Esophagus squamous epithelium (tissue), 5 donors: ENCODE measurements at regions not wholly inside any gene's neighbourhood (a gene's known extent, or its start where the extent isn't known, plus 50 kb on each side); places are given as distances from the start of the nearest gene placed in this dataset.

Source experiments
- DNase-seq: peaks from one replicate; lab custom pipeline; 2025; lab: John Stamatoyannopoulos, UW
- H3K27ac ChIP-seq, 4 donors: fragments of 200-600 bp; sonication (generic); one replicate each; pipeline ENCODE4 v1.5.1; 2016 to 2019; ENCODE audit warnings: mild to moderate bottlenecking in 1 of 4
- H3K27me3 ChIP-seq, 4 donors: fragments of 200-600 bp; sonication (generic); 1 replicate in 3 of 4; 2 replicates in 1 of 4; pipeline versions ENCODE4 v1.5.1 to v1.6.0; 2017 to 2021; ENCODE audit warnings: antibody characterized with exemption in 1 of 4
- H3K36me3 ChIP-seq, 3 donors: fragments of 200-600 bp; sonication (generic); one replicate each; pipeline ENCODE4 v1.5.1; 2016 to 2019
- H3K4me1 ChIP-seq, 3 donors: fragments of 200-600 bp; sonication (generic); one replicate each; pipeline ENCODE4 v1.5.1; 2017 to 2019
- H3K4me3 ChIP-seq, 4 donors: fragments of 200-600 bp; sonication (generic); 1 replicate in 3 of 4; 2 replicates in 1 of 4; pipeline ENCODE4 v1.5.1; 2016 to 2019; ENCODE audit warnings: mild to moderate bottlenecking in 2 of 4, moderate library complexity in 1 of 4
- H3K9me3 ChIP-seq, 3 donors: fragments of 200-600 bp; sonication (generic); one replicate each; pipeline ENCODE4 v1.5.1; 2016 to 2019
- POLR2A ChIP-seq, 4 donors: fragments of 450-650 bp; IDR thresholded peaks; one replicate each; pipeline ENCODE4 v1.6.1; 2017; ENCODE audit warnings: antibody characterized with exemption in 4 of 4, mild to moderate bottlenecking in 4 of 4, moderate library complexity in 3 of 4
- whole genome bisulfite sequencing, 2 donors: methylation state at CpG; one replicate each; pipeline ENCODE4 v1.1.5; 2018; 5-methylcytosine and 5-hydroxymethylcytosine counted together
- intact Hi-C: fragments of 100-400 bp; cut with DNase I; formaldehyde crosslinking; loops from one replicate; pipeline ENCODE4 v1.15.0; 2022
- TF ChIP-seq, protein P1 (sequence below), 6 experiments: fragments of 450-650 bp in 4 of 6; fragments of 200-600 bp in 2 of 6; sonication (generic) in 2 of 6; IDR thresholded peaks; one replicate each; pipeline ENCODE4 v1.5.1; 2016 to 2019; ENCODE audit warnings: antibody characterized with exemption in 6 of 6, mild to moderate bottlenecking in 4 of 6, moderate library complexity in 4 of 6
- donor health status: DM: yes; HTN: yes; CAD: no.

DNA sequence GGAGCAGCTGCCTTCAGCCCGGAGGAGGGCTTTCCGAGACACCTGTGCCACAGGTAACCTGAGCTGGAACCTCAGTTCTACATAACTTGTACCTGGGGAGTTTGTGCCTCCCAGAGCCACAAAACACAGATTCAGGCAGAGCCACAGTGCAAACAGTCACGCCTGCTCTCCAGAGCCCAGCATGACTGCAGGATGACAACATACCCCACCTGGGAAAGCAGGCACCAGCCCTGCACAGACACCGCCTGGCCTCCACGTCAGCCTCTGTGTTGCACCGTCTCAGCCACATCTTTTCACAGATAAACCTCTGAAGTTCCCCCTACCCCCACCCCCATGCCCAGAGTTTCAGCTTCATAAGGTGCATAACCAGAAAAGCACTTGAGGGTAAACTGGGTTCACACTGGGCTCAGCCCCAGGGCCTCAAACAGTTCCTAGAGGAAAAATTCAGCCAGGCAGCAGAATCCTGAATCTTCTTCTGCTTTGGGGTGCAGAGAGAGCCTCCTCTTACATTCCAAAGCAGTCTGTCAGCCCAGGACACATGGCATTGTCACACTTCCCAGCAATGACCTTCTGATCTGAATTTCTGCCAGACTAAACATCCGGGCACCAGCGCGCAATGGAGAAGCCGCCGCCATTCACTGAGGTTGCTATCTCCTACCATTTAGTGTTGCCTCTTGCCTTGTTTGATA lies 229.5 kb downstream of the TOMM20 start:
- intact Hi-C loops, result no loop called here
- Histone ChIP-seq H3K4me1 (peaks cover 0 to 25% (median 14%) of the 10 kb centered on the region in 3 donors), H3K9me3 (no peaks in the 10 kb centered on the region), H3K27me3 (no peaks in the 10 kb centered on the region), H3K27ac (peak overlapping the region in 2 of 4 donors; percentile 4 to 51), H3K36me3 (no peaks in the 10 kb centered on the region), H3K4me3 (no peak overlapping the region)
- DNase-seq, result no peak
- TF ChIP-seq, protein P1, sequence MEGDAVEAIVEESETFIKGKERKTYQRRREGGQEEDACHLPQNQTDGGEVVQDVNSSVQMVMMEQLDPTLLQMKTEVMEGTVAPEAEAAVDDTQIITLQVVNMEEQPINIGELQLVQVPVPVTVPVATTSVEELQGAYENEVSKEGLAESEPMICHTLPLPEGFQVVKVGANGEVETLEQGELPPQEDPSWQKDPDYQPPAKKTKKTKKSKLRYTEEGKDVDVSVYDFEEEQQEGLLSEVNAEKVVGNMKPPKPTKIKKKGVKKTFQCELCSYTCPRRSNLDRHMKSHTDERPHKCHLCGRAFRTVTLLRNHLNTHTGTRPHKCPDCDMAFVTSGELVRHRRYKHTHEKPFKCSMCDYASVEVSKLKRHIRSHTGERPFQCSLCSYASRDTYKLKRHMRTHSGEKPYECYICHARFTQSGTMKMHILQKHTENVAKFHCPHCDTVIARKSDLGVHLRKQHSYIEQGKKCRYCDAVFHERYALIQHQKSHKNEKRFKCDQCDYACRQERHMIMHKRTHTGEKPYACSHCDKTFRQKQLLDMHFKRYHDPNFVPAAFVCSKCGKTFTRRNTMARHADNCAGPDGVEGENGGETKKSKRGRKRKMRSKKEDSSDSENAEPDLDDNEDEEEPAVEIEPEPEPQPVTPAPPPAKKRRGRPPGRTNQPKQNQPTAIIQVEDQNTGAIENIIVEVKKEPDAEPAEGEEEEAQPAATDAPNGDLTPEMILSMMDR (IDR thresholded peaks at IDR 0.05), result no peak
- TF ChIP-seq POLR2A (IDR thresholded peaks at IDR 0.05), result no peak
- WGBS, 2 donors, result 70 to 74% methylated on average over 8 to 9 of the region's 11 CpGs

DNA sequence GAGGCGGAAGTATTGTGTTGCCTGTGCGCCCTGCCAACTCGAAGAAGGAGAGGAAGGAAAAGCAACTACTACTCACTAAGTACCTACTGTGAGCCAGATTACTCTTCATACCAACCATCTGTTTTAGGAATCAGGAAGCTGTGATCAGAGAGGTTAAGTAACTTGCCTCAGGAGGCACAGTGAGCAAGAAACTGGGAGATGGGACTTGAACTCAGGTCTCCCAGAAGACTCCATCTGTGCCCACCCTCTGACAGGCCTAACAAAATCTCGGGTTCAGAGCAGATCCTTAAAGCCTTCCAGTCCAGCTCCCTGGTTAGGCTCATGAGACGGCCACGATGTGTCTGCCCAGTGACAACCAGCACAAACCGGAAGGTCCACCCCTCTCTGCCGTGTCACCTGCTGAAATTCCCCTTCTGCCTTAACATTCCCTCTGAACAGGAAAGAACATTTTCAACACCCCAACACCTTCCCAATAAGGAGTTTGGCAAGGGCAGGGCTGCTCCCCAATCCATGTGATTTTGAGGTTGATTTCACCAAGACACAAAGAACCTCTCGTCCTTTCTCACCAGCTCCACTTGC lies 230.1 kb downstream of the TOMM20 start:
- H3K4me1 ChIP-seq, result peaks cover 0 to 31% (median 20%) of the 10 kb centered on the region in 3 donors
- no peak for TF ChIP-seq POLR2A (IDR thresholded peaks at IDR 0.05)
- TF ChIP-seq, protein P1 (IDR thresholded peaks at IDR 0.05), result no peak
- intact Hi-C loops, result no loop called here
- no peak for DNase-seq
- H3K9me3 ChIP-seq, result no peaks in the 10 kb centered on the region
- H3K36me3 ChIP-seq, result no peaks in the 10 kb centered on the region
- 81 to 85% methylated on average over 9 of the region's 9 CpGs for WGBS, 2 donors
- H3K27me3 ChIP-seq, result no peaks in the 10 kb centered on the region
- no peak overlapping the region for H3K4me3 ChIP-seq
- peak overlapping the region in 2 of 4 donors; percentile 4 to 51 for H3K27ac ChIP-seq

DNA sequence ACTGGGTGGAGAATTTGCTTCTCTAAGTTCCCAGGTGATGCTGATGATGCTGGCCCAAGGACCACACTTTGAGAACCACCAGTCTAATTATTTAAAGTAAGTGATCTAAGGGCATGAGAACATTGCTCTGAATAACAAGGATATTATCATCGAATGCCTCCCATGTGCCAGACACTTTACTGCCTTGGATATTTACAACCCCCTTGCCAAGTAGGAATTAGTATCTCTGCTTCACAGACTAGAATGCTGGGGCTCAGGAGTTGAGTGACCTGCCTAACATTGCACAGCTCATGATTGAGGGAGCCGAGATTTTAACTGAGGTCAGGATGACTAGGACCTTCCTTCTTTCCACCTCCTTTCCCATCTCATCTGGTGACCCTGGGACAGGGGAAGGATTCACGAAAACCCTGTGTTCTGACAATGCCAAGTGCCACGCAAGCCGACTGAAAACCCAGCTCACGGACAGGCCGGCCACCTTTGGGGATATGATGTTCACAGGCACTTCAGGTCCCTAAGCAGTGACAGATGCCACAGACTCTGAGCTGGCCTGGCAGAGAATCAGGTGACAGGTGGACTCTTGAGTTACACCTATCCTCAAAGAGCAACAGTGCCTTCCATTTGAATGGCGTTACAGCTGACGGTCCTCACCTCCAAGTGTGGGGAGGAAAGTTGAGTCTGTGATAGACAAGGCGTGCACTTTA lies 230.7 kb downstream of the TOMM20 start:
- H3K4me1 ChIP-seq, result peaks cover 0 to 35% (median 21%) of the 10 kb centered on the region in 3 donors
- intact Hi-C loops, result no loop called here
- H3K36me3 ChIP-seq, result no peaks in the 10 kb centered on the region
- H3K27me3 ChIP-seq, result no peaks in the 10 kb centered on the region
- 78 to 90% methylated on average over 6 to 8 of the region's 10 CpGs for WGBS, 2 donors
- H3K9me3 ChIP-seq, result no peaks in the 10 kb centered on the region
- H3K4me3 ChIP-seq, result no peak overlapping the region
- DNase-seq, result no peak
- no peak overlapping the region for H3K27ac ChIP-seq
- no peak for TF ChIP-seq POLR2A (IDR thresholded peaks at IDR 0.05)
- TF ChIP-seq, protein P1 (IDR thresholded peaks at IDR 0.05), result no peak

DNA sequence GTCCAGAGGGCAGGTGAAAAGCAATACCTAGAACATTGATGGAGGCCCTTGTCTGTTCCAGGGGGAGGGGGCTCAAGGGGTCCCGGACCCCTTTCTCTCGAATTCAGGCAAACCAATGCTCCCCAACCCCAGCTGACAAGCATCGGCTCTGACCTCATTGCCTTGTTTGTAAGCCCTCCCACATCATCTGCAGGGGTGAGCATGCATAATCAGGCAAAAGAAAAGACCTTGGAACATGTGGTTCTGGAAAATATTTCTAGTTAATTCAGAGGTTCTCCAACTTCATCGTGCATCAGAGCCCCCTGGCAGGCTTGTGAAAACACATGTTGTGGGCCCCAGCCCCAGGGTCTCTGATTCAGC lies 231.3 kb downstream of the TOMM20 start:
- Histone ChIP-seq H3K27ac (no peak overlapping the region), H3K9me3 (no peaks in the 10 kb centered on the region), H3K27me3 (no peaks in the 10 kb centered on the region), H3K4me1 (peaks cover 0 to 35% (median 21%) of the 10 kb centered on the region in 3 donors), H3K36me3 (no peaks in the 10 kb centered on the region), H3K4me3 (no peak overlapping the region)
- TF ChIP-seq POLR2A (IDR thresholded peaks at IDR 0.05), result no peak
- TF ChIP-seq, protein P1 (IDR thresholded peaks at IDR 0.05), result no peak
- intact Hi-C loops, result no loop called here
- DNase-seq, result no peak
- 60% methylated on average over 4 of the region's 4 CpGs for WGBS, 2 donors
